Right renal pelvis (tissue), 4 donors: ENCODE measurements at regions not wholly inside any gene's neighbourhood (a gene's known extent, or its start where the extent isn't known, plus 50 kb on each side); places are given as distances from the start of the nearest gene placed in this dataset.

Source experiments
- DNase-seq, 4 donors: peaks; one replicate each; pipeline ENCODE4 v3.0.0-alpha.2; 2013; ENCODE audit warnings: low read depth in 4 of 4, low spot score in 3 of 4, missing footprints in 1 of 4

DNA sequence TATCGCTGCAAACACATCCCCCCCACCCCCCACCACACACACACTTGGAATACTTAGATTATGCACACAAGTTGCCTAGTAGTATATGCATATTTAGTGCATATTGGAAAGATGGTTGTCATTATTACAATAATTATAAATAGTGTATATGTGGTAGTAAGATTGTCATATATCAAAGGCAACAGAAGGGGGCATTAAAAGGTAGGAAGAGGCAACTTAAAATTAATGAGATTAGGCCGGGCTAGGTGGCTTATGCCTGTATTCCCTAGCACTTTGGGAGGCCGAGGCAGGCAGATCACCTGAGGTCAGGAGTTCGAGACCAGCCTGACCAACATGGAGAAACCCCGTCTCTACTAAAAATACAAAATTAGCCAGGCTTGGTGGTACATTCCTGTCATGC lies 52.1 kb downstream of the GSC start:
- DNase-seq = no peak

DNA sequence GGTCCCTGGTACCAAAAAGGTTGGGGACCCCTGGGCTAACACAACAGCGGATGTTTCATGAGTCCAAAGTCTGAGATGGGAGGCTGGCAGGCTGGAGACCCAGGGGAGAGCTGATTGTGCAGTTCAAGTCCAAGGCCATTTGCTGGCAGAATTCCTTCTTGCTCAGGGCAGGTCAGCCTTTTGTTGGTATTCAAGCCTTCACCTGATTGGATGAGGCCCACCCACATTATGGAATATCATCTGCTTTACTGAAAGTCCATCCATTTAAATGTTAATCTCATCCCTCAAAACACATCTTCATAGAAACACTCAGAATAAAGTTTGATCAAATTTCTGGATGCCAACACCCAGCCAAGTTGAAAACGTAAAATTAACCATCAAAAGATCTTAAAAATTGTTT lies 52.9 kb downstream of the GSC start:
- no peak for DNase-seq

DNA sequence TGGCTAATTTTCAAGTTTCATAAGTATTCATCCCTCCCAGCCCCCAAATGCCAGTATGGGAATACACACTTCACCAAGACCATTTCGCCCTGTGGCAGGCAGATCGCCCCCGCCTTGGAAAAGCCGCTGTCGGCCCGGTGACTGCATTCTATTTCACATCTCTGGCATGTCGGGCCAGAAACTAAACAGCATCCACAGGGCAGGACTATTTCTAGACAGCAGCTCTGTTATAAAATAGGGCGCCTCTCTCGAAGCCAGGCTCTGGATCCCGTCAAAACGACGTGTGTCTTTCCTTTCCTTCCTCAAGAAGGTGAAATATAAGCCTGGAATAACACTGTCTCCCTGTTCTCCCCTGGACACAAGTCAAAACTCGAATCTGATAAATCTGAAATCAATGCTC lies 56.8 kb downstream of the GSC start:
- DNase-seq = no peak

DNA sequence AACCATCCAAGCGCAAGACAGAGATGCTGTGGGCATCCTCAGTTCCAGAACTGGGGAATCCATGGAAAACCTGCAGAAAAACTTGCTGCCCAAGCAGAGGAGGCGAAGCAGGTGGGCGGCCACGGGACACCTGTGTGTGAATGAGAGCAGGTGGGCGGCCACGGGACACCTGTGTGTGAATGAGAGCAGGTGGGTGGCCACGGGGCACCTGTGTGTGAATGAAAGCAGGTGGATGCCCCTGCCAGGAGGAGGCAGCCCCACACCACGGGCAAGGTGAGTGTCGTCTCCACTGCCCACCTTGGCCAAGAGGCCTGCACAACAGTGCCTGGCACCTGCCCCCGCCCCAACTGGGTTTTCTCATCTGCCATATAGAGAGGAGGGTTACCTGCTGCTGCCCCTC lies 59.2 kb downstream of the GSC start:
- no peak for DNase-seq

DNA sequence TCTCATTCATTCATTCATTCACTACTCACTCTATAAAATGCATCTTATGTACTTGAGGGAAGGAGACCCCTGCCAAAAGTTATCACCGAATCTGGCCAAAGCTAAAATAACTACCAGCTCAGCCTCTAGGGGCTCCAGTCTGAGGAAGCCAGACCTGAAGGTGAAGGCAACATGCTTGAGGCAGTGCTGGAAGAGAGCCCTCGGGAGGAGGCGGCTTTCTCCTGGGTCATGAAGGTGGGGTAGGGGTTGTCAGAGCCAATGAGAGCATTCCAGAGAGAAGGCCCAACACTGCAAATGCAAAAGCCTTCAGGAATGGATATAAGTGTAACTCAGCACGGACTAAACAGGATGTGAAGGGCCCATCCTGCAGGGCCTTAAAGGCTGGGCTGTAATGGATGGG lies 62.4 kb downstream of the GSC start:
- no peak for DNase-seq

DNA sequence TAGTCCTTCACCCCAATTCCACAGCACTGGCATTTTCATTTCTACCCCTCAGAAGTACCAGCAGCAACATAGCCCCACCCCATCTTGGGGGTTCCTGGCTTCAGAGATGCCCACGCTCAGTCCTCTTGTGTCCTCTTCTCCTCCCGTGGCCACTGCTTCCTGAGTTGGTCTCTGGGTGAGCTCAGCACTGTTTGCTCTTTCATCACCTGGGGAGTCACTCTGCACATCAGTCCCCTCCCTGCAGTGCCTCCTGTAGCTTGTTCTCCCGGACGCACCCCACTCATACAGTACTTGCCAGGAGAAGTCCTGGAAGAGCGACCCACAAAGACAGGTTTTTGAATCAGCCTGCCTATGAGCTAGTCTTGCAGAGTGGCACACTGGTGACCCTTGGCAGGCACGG lies 63.8 kb downstream of the GSC start:
- no peak for DNase-seq

DNA sequence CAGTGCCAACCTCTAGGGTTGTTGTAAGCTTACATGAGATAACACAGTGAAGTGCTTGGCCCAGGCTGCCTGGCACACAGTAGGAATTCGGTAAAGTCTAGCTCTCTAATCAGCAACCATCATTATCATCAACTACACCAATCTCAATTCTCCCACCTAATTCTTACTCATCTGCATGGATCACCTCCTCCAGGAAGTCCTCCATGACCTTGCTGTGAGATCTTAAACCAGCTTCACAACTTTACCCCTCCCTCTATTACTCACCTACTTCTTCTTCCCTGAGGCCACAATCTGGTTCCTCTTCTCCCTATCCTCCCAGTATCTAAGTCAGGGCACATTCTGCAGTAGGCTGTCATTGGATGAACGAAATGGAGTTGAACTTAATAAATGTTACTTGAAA lies 67.3 kb downstream of the GSC start:
- no peak for DNase-seq

DNA sequence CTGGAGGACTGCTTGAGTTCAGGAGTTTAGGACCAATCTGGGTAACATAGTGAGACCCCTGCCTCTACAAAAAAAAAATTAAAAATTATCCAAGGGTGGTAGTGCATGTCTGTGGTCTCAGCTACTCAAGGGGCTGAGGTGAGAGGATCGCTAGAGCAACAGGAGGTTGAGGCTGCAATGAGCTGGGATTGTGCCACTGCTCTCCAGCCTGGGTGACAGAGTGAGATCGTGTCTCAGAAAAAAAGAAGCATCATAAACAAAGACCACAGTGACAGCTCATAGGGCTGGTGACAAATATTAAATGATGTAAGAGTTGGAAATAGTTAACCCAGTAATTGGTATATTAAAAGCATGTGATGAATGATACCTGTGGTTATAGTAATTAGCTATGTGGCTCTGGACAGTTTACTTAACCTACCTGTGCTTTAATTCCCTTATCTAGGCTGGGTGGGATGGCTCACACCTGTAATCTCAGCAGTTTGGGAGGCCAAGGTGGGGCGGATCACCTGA lies 68.0 kb downstream of the GSC start:
- no peak for DNase-seq

DNA sequence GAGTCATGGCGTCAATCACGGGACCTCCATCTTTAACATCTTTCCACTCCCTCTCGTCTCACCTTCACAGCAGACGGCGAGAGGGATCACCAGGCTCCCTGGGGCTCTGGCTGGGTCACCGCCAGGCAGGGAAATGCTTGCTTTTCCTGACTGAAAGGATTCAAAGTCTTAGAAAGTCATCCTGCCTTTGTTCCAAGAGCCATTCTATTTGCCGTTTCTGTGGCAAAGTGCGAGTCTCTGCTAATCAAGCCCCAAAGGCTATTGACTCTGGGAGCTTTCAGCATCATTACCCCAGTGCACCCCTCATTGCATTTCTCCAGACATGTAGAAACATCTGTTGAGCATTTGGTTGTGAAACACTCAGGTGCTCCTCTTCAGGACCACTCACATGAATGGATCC lies 69.6 kb downstream of the GSC start:
- no peak for DNase-seq

DNA sequence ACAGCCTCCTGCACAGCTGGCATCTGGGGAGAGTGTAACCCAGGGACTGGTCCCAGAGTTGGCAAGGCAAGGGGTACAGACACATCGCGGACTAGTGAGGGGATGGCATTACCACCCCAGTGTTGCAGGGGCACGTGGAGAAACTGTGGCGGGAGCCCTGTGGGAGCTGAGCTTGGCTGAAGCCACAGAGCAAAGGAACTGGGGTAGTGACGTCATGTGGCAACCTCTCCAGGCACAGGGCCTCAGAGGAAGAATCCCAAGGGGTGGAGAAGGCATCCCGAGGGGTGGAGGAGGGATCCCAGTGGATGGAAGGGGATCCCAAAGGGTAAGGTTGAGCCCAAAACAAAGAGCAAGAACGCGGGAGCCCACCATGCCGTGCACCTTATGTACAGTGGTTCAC lies 70.1 kb downstream of the GSC start:
- no peak for DNase-seq

DNA sequence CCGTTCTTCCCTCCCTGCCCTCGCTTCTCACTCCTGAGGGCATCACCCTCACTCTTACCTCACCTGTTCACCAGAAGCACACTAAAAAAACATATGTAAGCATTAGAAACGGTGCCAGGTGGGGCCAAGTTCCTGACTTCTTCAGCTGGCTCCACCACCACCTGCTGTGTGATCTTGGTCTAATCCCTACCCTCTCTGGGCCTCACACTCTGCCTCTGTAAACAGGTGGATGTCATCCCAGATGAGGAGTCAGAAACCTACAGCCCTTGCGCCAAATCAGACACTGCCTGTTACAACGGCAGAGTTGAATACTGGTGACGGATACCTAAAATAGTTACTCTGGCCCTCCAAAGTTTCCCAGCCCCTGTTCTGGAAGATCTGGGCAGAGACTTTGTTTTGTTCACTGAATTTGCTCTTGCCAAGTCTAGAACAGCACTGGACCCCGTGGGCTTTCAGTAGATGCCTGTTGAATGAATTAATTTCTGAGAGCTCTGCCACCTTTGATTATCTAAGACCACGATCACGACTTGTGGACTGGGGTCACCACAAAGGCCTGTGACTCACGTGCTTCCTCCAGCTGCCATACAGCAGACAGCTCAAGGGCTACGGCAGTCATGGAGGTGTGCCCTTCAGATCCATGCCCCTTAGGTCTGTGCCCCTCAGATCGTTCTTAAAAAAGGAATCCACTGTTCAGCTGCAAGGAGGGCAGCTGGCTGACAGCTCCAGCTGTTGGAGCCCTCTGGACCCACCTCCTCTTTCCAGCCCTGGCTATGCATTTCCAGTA lies 71.9 kb downstream of the GSC start:
- DNase-seq = no peak

DNA sequence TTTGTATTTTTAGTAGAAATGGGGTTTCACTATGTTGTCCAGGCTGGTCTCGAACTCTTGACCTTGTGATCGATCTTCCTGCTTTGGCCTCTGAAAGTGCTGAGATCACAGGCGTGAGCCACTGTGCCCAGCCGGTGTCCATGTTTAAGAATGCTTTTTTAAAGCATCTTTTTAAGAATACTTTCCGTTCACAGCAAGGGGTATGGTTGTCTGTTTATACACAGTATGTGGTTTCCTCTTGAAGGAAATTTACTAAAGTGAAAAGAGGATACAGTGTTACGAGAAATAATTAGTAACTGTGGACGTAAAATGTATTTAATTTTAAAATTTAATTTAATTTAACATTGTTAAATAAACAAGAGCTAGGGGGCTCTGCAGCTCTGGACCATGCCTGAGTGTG lies 73.4 kb downstream of the GSC start:
- DNase-seq = no peak

DNA sequence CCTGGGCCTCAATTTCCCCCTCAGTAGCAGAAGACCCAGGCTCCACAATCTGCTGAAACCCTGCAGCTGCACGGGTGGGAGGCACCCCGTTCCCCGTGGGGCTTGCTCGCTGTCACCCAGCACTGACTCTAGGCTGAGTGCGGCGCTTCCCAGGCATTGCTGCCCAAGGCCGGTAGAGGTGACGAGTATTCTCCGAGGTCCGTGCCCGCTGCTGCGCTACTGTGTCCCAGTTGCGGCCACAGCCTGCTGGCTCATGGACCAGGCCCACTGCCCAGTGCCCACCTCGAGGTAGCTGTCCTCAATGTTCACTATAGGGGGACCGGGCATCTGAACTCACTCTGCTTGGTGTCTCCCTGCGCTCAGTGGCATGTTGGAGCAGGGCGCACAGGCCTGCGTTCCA lies 74.7 kb downstream of the GSC start:
- DNase-seq = no peak

DNA sequence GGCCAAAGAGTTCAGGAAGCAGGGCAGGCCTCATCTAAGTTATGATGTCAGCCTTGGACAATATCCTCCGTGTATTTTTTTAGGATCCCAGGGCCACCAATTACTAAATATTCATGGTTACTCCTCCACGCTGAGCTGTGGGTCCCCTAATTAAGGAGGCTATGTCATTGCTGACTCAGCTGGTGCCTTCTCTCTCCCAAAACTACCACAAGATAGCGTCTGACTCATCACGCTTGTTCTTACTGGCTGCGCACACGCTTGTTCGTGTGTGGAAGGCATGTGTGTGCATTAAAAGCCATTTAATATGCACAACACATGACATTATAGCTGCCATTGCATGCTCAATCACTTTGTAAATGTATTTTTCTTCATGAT lies 78.3 kb downstream of the GSC start:
- DNase-seq = no peak

DNA sequence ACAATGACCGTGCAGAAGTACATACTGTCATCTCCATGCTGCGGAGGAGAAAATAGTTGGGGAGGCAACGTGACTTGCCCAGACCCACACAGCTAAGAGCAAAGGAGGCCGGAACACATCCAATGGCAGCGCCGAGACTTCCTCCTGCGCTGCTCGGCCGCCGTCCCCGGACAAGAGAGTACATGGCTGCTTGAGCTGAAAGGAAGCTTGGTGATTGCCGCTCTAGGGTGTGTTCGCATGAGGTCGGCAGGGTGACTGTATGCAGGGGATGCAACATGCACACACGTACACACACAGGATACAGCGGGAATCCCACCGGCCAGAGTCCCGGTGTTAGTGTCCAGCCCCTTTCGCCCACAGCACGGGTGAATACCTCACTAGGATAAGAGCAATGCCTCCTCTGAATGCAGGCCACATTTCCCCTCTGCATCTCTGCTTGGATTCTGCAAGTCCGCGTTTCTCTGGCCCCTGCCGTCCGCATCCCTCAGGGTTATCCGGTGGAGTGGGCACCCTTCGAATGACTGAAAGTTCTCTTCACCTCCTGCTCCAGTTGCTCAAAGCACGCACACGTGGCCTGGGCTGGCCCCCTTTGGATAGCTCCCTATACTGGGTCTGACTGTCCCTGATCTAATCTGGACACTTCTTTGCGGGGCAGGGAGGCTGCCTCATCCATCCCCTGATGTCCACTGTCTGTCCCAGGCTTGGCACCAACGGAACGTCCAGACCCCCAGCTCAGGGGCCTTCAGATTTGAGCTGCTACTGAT lies 78.8 kb downstream of the GSC start:
- DNase-seq = no peak

DNA sequence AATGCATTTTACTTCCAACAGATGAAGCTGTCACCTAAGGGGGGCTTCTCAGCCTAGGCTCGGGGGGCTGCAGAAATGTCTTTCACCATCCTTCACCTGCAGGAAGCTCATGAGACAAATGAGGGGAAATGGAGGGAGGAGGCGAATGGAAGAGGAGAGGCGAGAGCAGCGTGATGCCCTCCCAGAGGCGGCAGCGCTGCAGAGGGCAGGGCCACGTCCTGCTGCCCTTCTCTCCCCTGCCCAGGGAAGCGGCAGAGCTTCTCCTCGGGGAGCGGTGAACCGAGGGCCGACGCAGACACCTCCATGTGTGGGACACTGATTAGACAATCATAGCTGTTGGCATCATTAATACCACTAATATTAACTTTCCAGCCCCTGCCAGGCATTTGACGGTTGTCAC lies 78.3 kb downstream of the SERPINA3 start:
- no peak for DNase-seq

DNA sequence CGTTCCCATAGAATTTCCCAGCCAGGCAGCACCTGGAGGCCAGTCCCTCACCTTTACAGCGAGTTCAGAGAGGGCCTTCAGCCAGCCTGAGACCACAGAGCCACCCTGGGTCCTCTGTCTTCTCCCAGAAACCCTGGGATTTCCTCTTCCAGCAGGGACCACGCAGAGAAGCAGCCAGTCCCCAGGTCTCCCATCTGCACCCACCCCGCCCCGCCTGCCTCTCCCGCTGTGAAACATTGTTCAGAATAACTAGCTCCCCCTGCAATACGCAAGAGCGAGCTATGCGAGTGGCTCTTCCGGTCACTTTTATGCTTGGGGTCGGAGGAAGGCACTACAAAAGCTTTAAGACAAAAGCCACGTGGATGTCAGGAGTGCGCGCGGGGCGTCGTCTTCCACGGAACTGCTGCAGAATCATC lies 77.8 kb downstream of the SERPINA3 start:
- no peak for DNase-seq

DNA sequence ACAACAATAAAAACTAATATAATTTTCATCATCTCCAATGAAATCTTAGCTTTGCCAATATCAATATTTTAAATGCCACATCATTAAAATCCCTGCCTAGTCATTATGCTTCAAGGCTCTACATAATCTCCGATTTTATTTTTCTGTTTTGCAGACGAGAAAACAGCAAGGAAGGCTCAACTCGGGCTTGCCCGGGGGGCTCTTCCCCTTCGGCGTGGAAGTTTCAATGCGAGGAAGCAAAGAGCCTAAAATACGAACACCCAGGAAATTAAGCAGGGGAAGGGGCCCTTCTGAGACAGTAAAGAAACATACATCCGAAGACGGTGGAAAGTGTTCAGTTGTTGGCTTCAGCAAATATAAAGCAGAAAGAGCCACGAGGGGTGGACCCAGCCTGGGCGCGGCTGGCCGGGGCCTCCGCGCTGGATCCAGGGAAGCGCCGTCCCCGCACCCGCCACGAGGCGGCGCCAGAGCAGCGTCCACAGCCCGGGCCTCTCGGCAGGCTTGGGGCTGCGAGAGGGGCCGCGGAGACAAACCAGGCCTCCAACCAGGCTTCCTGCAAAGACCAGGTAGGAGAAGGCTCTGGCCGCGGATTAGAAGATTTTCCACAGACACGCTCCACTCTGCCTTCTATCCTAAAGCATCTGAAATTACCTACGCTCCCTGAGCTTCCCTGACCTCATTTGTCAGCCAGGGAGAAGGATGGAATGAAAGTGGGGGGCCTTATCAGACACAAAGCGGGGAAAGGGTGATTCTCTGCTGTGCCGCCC lies 77.2 kb downstream of the SERPINA3 start:
- peak; percentile 36 to 70 (median 44) for DNase-seq

DNA sequence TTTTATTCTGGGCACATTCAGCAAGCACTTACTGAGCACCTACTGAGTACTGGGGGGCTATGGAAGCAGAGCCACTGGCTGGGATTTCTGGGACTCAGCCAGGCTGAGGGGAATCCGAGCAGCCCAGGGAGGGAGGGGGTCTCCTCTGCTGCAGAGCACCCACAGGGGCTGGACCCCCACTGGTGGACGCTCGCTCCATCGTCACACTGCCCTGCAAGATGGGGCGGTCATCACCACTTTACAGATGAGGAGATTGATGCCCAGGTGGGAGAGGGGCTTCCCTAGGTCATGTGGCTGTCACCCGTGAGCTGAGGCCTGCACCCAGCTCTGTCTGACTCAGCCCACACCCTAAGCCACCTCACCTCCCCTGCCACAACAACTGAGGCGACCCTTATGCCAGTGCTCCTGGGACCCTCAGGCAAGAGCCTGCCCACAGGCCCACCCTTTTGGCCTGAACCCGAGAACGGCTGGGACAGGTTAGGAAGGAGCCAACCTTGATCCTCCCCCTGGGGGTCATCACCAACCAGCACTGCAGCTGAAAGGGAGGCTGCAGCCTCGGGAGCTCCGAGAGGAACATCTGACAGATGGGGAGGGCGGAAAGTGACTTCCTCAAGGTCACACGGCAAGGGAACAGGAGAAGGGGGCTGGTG lies 74.4 kb downstream of the SERPINA3 start:
- no peak for DNase-seq

DNA sequence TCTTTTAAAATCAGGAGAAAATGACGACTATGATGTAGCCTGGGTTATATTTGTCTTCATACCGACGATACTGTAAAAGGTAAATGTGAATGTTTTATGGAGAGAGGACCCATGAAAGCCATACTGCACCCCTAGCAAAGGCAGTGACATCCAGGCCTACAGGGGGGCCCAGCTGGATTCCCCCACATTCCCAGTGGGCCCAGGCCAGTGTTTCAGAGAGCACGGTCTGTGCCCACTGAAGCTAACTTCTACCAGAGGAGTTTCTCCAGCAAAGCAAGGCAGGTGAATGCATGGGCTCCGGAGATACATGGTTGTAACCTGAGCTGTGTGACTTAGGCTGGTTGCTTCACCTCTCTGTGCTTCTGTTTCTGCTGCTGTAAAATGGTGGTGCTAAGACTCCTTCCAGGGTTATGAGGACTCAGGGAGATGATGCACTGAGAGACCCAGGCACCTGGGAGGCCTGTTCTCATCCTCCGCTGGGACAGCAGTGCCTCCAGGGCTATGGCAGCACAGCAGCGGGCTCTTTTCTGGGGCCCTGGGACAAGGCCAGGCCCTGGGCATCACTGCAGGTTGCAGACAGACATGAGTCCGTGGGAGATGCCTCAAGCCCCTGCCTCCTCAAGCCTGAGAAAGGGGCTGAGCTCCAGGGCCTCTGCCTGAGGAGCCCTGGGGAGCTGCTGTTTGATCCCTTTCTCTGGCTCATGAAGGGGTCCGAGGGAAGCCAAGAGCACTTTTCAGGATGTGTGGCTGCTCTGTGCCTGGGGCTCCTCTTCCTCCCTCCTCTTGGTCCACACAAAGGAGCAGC lies 73.7 kb downstream of the SERPINA3 start:
- DNase-seq = no peak
